ENCODE measurements at regions not wholly inside any gene's neighbourhood (a gene's known extent, or its start where the extent isn't known, plus 50 kb on each side); places are given as distances from the start of the nearest gene placed in this dataset.

GRCh38 chr13:30523211-30523610 lies 57.5 kb upstream of the HMGB1 start:
- TF ChIP-seq ZBTB7A (IDR thresholded peaks at IDR 0.05; ENCODE audit: low read depth) (no peak), REST (IDR thresholded peaks at IDR 0.05; ENCODE audit: low read depth) (no peak), USF1 (IDR thresholded peaks at IDR 0.05) (no peak), TAF1 (IDR thresholded peaks at IDR 0.05; ENCODE audit: low read depth) (no peak), TCF12 (IDR thresholded peaks at IDR 0.05; ENCODE audit: low read depth) (no peak), FOXM1 (IDR thresholded peaks at IDR 0.05; ENCODE audit: borderline replicate concordance, low read depth) (no peak), RAD21 (IDR thresholded peaks at IDR 0.05; ENCODE audit: low read depth) (no peak), TEAD4 (IDR thresholded peaks at IDR 0.05) (no peak), YY1 (IDR thresholded peaks at IDR 0.05; ENCODE audit: low read depth) (no peak), EP300 (IDR thresholded peaks at IDR 0.05; ENCODE audit: borderline replicate concordance) (no peak), NFIC (IDR thresholded peaks at IDR 0.05) (no peak), CREB1 (IDR thresholded peaks at IDR 0.05; ENCODE audit: low read depth) (no peak)

Measured in Ishikawa (cell line).